LHCN-M2 (cell line): ENCODE measurements at regions not wholly inside any gene's neighbourhood (a gene's known extent, or its start where the extent isn't known, plus 50 kb on each side); places are given as distances from the start of the nearest gene placed in this dataset.

Experiments used
- DNase-seq: peaks from one replicate; pipeline ENCODE4 v3.0.0-alpha.2; 2012; ENCODE audit warnings: low read depth

DNA sequence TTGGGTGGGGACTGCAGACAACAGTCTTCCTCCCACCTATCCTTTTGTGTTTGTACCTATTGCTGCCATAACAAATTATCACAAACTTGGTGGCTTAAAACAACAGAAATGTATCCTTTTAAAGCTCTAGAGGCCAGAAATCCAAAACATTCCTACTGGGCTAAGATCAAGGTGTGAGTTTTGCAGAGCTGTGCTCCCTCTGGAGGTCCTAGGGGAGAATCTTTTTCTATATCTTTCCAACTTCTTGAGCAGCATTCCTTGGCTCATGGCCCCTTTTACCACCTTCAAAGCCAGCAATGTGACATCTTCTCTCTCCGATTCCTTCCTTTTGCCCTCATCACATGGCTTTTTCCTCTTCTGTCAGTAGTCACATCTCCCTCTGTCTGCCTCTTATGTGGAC, 190.6 kb downstream of the TTC8 start:
- no peak for DNase-seq

DNA sequence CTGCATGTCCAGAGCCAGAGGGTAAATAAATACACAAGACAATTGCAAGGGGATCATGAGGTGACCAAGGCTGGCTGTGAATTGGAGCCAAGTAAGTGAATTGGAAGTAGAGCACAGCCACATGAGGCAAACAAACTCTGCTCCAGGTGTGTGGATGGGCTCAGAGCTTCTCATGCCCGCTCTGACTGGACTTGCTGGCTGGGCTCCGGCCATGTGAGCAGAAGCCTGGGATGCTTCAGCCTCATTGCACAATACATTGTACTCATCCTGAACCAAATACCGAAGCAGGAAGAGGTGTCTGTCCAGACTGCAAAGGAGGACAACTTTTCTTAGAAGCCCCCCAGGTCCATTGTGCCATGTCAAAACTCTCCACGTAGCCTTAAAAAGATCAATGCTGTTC, 193.0 kb downstream of the TTC8 start:
- no peak for DNase-seq

DNA sequence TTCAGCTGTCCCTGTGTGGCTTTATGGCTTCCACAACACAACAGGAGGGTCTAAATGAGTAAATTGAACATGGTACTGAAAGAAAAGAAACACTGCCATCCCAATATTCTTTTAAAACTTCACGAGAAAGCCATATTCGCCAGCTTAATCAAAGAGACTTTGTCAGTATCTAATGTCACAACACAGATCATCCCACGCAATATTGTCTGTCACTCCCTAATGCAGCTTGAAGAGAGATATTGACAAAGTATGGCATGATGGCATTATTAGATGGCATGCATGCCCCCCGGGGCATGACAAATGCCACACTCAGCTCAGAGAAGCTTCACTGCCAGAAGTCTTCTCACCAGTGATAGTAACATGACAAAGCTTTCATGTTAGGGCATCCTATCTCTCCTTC, 197.8 kb downstream of the TTC8 start:
- no peak for DNase-seq

DNA sequence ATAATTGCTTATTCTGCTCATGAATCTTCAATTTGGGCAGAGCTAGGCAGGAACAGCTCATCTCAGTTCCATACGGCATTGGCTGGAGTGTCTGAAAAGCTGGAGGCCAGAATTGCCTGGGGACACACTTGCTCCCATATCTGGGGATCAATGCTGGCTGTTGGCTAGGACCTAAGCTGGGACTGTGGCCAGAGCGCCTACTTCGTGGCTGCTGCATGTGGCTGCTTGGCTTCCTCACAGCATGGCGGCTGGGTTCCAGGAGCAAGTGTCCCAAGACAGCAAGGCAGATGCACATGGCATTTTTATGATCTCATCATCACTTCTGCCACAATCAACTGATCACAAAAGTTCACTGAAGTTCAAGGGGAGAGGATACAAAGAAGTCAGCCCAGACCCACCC, 200.2 kb downstream of the TTC8 start:
- no peak for DNase-seq

DNA sequence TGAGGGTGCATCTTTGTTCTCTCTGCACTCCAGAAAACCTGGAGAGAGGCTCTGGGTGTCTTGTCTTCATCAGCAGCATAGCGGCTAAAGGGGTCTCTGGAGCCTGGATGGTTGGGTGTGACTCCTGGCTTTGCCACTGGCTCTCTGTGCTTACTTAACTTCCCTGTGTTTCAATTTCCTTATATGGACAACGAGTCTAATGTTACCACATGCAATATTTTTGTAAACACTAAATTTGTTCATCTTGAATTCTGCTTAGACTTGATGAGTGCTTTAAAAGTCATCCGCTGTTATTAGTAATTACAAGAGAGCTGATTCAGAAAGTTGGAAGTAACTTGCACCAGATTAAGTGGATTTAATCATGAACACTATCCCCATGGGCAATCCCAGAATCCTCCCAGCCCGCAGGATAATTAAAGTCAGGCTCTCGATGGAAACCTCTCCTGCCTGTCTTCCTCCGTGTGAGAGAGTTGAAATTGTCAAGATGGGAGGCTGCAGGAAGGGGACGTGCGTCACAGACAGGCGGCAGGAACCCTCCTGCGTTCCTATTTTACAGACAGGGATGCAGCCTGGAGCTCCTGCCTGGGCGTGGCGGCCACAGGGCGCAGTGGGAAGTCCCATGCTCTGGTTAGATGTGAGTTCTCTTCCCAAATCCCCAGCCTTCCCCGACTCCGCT, 201.2 kb downstream of the TTC8 start:
- DNase-seq: no peak

DNA sequence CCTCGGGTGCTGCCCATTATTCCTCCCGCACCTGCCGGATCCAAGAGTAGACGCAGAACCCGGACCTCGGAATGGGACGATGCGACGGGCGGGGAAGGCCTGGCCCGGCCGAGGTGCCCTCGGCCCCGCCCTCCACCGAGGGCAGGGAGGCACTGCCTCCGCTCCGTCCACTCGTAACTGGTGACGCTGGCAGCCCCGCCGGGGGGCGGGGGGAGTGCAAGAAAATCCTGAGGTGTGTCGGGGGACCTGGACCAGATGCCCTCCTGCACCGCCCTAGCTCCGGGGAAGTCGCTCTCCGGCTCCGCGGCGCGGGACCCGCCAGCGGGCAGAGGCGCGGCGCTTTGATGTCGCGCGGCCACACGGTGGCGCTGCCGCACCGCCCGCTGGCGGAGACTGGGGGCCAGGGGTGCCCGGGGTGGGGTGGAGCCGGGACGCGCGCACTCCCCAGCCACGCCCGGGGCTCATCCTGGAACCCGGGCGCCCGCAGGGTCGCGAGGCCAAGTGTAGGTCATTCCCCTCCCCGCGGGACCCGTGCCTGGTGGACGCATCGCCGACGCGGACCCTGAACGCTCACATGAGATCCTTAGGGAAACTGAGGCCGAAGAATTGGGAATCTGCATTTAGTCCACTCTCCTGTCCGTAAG, 202.8 kb downstream of the TTC8 start:
- peak; percentile 15 for DNase-seq

DNA sequence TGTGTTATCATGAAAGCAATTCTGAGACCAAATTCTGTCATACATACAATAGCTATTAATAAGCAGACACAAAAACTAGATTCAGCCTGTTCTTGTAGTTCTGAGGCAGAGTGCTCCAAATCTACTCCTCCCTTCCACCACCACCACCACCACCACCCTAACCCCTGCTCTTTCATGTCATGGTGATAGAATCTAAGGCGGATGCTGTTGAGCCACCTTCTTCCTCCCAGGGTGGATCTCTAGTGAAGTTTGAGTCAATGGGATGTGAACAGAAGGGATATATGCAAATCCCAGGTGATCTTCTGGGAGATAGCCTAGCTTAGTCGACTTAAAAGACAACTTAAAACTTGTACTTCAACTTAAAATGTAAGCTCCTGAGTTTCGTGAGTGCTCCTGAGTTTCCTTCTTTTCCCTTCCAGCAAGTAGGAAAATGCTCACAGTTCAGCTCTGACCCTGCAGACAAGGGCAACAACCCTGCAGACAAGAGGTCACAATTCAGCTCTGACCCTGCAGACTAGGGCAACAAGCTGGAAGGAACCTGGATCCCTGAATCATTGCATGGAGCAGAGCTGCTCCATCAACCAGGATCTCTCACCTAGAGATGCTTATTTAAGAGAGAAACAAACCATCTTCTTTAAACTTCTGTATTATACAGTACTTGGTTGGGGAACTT, 204.1 kb downstream of the TTC8 start:
- DNase-seq: no peak

DNA sequence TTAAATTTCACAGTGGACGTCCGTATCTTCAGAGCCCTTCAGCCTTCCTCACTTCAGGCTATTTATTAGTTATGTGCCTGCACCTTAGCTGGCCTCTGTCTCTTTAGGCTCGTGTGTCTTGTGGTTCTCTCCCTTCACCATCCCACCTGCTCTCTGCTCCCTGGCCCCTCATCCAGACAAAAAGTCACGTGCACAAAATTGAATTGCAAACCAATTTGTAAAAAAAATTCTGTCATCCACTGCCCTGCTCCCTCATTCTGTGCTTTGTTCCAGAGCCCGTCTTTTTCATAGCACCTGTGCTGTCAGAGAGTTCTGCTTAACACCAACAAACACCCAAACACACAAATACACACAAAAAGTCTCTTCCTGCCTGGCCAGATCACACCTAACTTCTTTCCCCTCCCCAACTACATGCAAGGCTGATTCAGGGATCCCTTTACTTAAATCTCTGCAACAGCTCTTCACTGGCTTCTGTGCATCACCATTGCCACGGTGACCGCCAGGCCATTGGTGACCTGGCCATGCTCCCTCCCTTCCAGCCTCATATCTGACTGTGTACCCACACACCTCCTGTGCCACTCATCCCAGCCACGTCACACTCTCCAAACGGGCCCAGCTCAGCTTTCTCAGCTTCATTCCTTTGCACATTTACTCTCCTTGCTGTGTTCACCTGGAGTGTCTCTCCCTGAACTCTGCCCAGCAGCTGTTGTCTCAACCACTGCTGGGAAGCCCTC, 205.7 kb downstream of the TTC8 start:
- no peak for DNase-seq

DNA sequence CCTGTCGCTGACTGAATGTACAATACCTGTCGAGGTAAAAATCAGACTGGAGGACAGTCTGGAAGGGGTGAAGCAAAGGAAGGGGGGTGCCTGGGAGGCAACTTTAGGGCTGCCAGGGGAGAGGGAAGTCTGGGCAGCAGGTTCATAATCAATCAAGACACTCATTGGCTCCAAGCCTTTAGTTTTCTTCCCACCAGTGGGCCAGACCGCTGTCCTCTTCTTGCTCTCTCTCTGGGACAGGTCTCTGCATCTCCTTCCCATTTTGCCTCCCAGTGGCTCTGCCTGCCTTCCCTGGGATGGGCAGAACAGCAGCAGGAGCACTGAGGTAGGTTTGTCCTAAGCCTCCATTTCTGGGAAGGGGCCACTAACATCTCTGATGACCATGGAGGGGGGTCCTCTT, 206.5 kb downstream of the TTC8 start:
- DNase-seq: no peak

DNA sequence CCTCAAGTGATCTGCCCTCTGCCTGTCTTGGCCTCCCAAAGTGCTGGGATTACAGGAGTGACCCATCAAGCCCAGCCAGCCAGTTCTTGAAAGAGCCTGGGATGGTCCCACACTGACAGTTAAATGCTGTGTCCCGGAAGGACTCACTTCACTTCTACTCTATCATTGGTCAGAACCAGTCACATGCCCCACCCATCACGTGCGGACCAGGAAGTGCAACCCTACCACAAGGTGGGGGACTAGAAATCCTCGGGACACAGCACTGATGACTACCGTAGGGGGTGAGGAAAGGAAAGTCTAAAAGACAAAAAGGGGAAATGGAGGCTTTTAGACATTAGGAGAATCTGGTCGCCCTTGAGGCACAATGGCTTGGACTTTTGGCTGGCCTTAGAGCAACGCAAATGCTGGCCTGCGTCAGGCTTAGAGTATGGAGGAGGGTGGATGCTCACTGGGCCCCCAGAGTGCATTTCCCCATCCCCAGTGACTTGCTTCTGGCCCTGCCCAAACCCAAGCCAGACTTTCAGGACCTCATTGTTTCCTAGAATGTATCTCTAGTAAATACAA, 207.7 kb downstream of the TTC8 start:
- DNase-seq: no peak

DNA sequence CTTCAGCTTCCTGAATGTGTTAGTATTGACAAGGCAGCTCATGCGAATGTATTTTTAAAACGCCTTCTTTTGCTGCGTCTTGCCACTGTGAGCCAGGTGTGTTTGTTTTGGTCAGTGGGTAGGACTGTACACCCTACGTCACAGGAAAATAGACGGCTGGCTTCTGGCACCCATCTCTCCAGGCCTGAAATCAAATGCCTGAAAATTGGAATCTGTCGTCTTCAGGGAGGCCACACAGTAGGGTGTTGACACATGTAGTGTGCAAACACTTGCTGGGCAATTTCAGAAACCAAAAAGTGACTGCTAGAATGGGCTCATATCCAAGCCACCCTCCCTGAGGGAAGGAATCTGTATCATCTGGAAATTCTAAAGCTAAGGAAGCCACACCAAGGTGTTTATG, 209.3 kb downstream of the TTC8 start:
- DNase-seq: no peak

DNA sequence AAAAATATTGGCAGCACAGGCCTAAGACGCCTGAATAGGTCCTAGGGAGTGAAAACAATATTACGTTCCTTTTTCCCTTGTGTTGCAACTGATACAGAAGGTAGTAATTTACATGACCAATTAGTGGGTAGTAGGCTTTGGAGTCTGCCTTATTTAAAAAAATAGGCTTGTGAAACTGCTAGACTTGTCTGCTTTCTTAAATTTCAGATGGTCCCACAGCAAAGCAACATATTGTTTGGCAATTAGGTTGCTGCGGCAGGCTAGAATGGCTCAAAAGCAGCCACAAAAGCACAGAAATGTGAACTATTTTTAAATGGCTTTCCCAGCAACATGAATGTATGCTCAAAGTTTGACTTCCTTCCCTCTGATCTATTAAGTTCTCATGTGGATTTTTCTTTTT, 211.9 kb downstream of the TTC8 start:
- DNase-seq: no peak

DNA sequence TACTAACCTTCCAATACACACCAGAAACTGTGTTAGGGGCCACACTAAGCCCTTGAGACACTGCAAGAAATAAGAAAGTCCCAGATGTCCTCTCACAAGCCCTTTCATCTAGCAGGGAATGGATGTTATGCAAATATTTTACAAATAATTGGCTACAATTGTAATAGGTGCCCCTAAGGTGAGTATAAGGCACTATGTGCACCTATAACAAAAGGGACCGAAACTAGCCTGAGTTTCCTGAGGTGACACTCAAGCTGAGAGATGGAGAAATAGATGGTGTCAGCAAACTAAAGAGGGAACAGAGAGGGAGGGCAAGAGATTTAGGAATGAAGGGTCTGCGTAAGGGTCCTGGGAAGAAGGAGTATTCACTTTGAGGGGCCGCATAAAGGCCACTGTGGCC, 212.6 kb downstream of the TTC8 start:
- DNase-seq: no peak

DNA sequence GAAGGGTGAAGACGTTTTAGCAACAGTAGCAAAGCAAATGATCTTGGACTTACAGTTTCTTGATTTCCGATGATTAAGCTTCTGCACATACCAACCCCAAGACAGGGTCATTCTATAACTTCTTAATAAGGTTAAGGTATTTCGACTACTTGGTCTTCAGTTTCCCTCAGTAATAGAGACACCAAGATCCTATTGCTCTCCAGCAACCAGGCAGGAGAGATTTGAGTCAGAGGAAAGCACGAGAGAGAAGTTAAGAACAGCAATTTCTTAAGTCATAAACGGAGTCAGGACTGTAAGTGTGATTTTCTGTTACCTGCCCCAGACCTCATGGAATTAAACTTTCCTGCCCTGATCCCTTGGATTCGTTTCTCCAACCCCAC, 215.6 kb downstream of the TTC8 start:
- no peak for DNase-seq

DNA sequence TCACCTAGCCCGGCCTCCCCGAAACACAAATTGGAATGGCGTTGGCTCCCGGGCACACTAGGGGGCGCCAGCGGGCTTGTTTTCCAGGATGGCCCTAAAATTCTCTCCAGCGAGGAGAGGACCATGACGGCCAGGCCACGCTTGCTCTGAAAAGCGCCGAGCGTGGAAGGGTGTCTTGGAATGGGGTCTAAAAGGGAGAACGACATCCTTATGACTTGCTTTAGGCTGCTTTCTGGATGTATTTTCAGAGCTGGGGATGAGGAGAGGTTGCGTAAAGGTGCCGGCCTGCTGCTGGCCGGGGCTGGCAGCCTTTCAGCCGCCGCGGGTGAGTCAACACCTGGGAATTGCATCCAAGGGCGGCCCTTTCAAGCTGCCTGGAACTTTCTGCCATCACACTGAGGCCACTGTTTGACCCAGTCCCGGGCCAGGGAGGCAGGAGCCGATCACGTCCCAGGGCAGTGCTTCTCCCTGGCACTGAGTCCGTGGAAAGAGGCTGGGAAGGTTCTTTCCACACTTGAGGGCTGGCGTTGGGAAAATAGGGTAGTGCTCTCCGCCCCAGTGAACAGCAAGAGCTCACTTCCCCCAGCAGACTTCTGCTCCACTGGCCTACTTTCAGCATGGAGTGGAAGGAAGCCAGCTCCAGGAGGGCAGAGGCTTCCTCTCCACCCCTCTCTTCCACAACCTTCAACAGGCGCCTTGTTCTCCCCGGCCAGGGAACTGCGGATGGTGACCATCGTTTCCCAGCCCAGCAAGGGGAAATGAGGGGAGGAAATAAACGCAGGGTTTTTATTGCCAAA, 216.2 kb downstream of the TTC8 start:
- DNase-seq: peak; percentile 72

DNA sequence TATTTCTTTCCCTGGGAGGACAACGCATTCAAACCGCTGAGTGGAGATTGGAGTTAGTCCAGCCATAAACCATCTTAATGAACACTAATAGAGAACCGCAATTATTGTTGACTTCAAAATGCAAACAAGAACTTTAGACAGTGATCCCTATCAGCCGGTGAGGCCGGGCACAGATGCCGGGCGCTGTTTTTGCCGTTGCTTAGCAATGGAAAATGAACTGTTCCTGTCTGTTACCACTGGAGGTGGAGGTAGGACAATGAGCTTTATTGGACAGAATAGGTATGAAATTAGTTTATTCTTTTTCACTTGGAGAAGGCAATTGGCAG, 216.8 kb downstream of the TTC8 start:
- DNase-seq: no peak

DNA sequence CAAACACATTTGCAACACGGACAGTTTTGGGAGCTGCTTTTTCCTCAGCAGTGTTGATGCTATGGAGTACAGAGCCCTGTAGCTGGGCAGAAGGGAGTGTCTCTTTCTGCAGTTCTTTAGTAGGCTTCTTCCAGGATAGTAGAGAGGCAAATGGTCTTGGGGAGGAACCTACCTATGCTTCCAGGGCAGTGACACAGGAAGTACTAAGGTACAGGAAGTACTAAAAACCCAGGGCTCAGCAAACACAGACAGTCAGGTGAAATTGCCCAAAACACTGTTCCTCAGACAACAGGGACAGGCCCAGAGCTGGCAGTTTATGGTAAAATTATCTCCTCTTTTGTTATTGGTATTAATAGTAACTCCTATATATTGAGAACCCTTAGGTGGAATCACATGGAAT, 217.6 kb downstream of the TTC8 start:
- DNase-seq: no peak

DNA sequence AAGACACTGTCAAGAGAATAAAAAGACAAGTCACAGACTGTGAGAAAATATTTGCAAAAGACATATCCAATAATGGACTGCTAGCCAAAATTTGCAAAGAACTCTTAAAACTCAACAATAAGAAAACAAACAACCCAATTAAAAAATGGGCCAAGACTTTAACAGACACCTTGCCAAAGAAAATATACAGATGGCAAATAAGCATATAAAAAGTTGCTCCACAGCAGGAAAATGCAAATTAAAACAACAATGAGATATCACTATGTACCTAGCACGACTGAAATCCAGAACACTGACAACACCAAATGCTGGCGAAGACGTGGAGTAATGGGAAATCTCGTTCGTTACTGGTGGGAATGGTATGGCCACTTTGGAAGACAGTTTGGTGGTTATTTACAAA, 228.9 kb downstream of the TTC8 start:
- DNase-seq: no peak

DNA sequence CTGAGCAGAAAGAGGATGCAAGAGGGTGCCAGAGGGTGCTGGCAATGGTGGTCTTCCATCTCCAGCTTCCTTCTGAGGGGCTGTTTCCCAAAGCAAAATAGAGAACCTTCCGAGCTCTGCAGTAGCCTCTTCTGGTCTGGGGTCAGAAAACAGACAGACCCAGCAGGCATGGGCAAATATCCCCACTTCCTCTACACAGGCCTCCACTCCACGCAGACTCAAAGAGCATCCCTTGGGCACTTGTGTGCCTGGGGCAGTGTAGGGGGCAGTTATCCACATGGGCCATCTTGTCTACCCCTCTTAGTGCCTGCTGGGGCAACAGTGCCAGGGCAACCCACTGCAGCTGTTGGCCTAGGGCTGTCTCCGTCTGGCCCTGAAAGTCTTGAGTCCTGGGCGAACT, 231.9 kb downstream of the TTC8 start:
- no peak for DNase-seq

DNA sequence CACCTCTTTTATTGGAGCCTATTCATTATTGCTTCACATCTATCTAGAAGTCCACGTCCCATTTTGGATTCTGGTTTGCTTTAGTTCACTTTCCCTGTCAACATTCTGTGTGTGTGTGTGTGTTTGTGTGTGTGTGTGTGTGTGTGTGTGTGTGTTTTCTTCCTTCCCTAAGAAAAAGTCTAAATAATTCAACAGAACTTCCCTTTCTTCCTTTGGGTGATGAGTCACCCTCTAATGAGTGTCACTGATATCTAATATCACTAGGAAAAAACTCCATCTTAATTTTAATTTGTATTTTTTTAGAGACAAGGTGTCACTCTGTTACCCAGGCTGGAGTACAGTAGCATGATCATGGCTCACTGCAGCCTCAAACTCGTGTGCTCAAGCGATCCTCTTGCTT, 234.2 kb downstream of the TTC8 start:
- peak; percentile 4 for DNase-seq

DNA sequence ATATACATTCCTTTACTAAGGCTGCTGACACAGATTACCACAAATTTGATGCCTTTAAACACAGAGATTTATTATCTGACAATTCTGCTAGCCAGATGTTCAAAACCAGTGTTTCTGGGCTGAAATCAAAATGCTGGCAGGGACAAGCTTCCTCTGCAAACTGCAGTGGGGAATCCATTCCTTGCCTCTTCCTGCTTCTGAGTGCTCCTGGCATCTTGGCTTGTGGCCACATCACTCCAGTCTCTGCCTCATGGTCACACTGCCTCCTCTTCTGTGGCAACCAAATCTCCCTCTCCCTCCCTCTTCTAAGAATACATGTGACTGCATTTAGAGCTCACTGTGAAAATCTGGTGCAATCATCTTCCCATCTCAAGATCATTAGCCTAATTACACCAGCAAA, 235.7 kb downstream of the TTC8 start:
- DNase-seq: no peak

DNA sequence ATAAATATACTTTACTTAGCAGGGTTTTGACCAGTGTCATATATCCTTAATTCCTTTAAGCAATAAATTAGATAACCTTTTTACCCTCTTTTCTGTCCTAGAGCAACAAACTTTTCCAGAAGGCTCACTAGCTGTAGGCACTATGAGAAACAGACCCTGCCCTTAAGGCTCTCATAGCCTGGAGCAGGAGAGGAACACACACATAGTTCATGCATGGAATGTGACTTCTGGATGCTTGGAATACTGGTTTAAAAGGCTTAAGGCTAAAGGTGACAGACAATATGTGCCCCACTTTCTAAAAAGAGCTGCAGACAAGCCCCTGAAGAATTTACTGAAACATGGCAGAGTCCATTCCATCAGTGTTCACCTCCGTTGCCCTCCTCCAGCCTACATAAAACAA, 237.2 kb downstream of the TTC8 start:
- no peak for DNase-seq
